Transverse colon (tissue), 4 donors: ENCODE measurements at regions not wholly inside any gene's neighbourhood (a gene's known extent, or its start where the extent isn't known, plus 50 kb on each side); places are given as distances from the start of the nearest gene placed in this dataset.

Experiments
- DNase-seq: peaks from one replicate; pipeline ENCODE4 v3.0.0-alpha.2; 2019
- H3K27ac ChIP-seq, 4 donors: fragments of 200-600 bp; sonication (generic); 2 replicates each; pipeline ENCODE4 v1.5.1; 2016 to 2018; ENCODE audit warnings: inconsistent platforms in 4 of 4
- H3K27me3 ChIP-seq: fragments of 200-600 bp; sonication (generic); 2 replicates; pipeline ENCODE4 v1.5.1; 2017; ENCODE audit warnings: inconsistent platforms
- H3K36me3 ChIP-seq, 4 donors: fragments of 200-600 bp; sonication (generic); 2 replicates each; pipeline ENCODE4 v1.5.1; 2017 to 2019; ENCODE audit warnings: inconsistent platforms in 4 of 4
- H3K4me1 ChIP-seq, 4 donors: fragments of 200-600 bp; sonication (generic); 2 replicates each; pipeline ENCODE4 v1.5.1; 2017 to 2020; ENCODE audit warnings: inconsistent platforms in 4 of 4
- H3K4me3 ChIP-seq, 4 donors: fragments of 200-600 bp; sonication (generic); 1 replicate in 1 of 4; 2 replicates in 3 of 4; pipeline versions ENCODE4 v1.5.1 to v1.6.1; 2017 to 2019; ENCODE audit warnings: inconsistent platforms in 4 of 4
- H3K9me3 ChIP-seq, 2 donors: fragments of 200-600 bp; sonication (generic); 2 replicates each; pipeline ENCODE4 v1.5.1; 2017 to 2019; ENCODE audit warnings: inconsistent platforms in 2 of 2
- CTCF ChIP-seq, 5 experiments: fragments of 200-600 bp in 3 of 5; fragments of 450-650 bp in 2 of 5; sonication (generic) in 3 of 5; IDR thresholded peaks; 1 replicate in 2 of 5; 2 replicates in 3 of 5; pipeline ENCODE4 v1.5.1; 2016 to 2017; ENCODE audit warnings: antibody characterized with exemption in 5 of 5, inconsistent platforms in 3 of 5, mild to moderate bottlenecking in 2 of 5, moderate library complexity in 1 of 5
- EP300 ChIP-seq: sonication (generic); formaldehyde crosslinking; IDR thresholded peaks from one replicate; pipeline ENCODE4 v1.6.1; 2017; ENCODE audit warnings: antibody characterized with exemption, low read depth
- POLR2A ChIP-seq: fragments of 450-650 bp; IDR thresholded peaks from one replicate; pipeline ENCODE4 v1.6.1; 2016; ENCODE audit warnings: antibody characterized with exemption, mild to moderate bottlenecking, moderate library complexity
- POLR2AphosphoS5 ChIP-seq, 3 donors: sonication (generic); formaldehyde crosslinking; IDR thresholded peaks; one replicate each; pipeline ENCODE4 v1.6.1; 2016; ENCODE audit warnings: antibody characterized with exemption in 3 of 3
- WGBS, 2 donors: methylation state at CpG; one replicate each; pipeline ENCODE4 v1.1.5; 2018; ENCODE audit warnings: low coverage in 1 of 2; 5-methylcytosine and 5-hydroxymethylcytosine counted together
- in situ Hi-C, 4 donors: fragments of 200-750 bp; cut with MboI; loops; one replicate each; pipeline versions ENCODE4 v1.15.0 to v1.15.1; 2017; ENCODE audit warnings: low sequenced_read_pairs in 3 of 4, low pct_ligation_motif_present in 1 of 4, low pct_unique_long_range_greater_than_20kb in 1 of 4
- intact Hi-C: fragments of 100-400 bp; cut with DNase I; formaldehyde crosslinking; loops from one replicate; pipeline ENCODE4 v1.15.1; 2023; ENCODE audit warnings: low total_unique reads

- Histone ChIP-seq H3K36me3 (no peaks in the 10 kb centered on the region), H3K4me1 (no peaks in the 10 kb centered on the region), H3K9me3 (no peaks in the 10 kb centered on the region), H3K27me3 (no peaks in the 10 kb centered on the region), H3K27ac (no peak overlapping the region), H3K4me3 (no peak overlapping the region)
- no peak for DNase-seq
- in situ Hi-C loops: no loop called here
- no peak for TF ChIP-seq POLR2A
- no peak for TF ChIP-seq CTCF (IDR thresholded peaks at IDR 0.05)
- no peak for TF ChIP-seq EP300
- no peak for TF ChIP-seq POLR2AphosphoS5 (IDR thresholded peaks at IDR 0.05)
- 65 to 70% methylated on average over 1 of the region's 1 CpG for WGBS, 2 donors
- intact Hi-C loops: no loop called here
These were observed 63.7 kb upstream of the PLEKHA5 start for GRCh38 chr12:19065871-19066270.

DNA sequence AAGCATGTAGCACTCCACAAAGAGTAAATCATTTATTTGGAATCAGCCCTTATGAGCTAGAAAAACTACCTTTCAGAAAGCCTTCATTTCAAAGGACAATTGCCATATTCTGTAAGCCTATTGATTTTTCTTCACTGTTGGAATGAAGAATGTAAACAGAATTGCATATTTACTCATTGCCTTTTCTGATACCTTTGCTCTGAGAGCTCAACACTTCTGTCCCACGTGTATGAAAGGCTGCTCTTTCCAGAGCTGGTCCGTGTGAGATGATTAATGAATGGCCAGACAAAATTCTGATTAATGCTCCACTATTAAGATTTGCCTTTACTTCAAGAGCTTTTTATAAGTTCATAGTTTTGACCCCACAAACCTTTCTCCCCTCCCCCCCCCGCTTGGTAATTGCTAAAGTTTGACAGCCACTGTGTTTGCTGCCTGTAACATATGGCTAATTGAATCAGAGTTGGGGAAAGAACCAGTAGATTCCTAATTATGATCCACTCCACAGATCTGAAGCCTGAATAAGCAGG, 63.0 kb upstream of the PLEKHA5 start:
- in situ Hi-C loops (no loop called here), intact Hi-C loops (no loop called here)
- 39 to 46% methylated on average over 2 to 3 of the region's 3 CpGs for WGBS, 2 donors
- H3K27ac ChIP-seq: no peak overlapping the region
- H3K4me3 ChIP-seq: no peak overlapping the region
- no peaks in the 10 kb centered on the region for H3K36me3 ChIP-seq
- H3K4me1 ChIP-seq: no peaks in the 10 kb centered on the region
- TF ChIP-seq POLR2A (no peak), POLR2AphosphoS5 (IDR thresholded peaks at IDR 0.05) (no peak), CTCF (IDR thresholded peaks at IDR 0.05) (no peak), EP300 (no peak)
- no peak for DNase-seq
- no peaks in the 10 kb centered on the region for H3K9me3 ChIP-seq
- H3K27me3 ChIP-seq: no peaks in the 10 kb centered on the region

DNA sequence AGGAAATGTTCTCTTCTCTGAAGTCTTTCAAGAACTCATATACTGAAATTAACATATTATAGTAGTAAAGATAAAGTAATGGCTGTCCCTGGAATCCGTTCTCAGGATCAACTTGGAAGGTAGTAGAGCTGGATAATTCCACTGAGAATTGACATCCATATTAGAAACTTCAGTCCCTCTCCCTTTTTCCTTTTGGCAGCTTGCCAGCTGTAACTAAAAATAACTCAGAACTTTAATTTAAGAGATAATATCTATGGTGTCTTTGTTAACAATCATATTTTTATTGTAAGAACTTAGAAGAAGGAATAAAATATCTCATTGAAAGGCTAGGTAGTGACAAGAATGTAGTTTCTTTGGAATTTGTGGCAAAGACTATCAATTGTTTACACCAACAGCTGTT, 61.4 kb upstream of the PLEKHA5 start:
- H3K36me3 ChIP-seq: no peaks in the 10 kb centered on the region
- no peak overlapping the region for H3K27ac ChIP-seq
- no peaks in the 10 kb centered on the region for H3K27me3 ChIP-seq
- intact Hi-C loops (no loop called here), in situ Hi-C loops (no loop called here)
- TF ChIP-seq EP300 (no peak), POLR2AphosphoS5 (IDR thresholded peaks at IDR 0.05) (no peak), POLR2A (no peak), CTCF (IDR thresholded peaks at IDR 0.05) (no peak)
- WGBS, 2 donors: 57 to 60% methylated on average over 1 of the region's 1 CpG
- H3K4me3 ChIP-seq: no peak overlapping the region
- H3K4me1 ChIP-seq: no peaks in the 10 kb centered on the region
- DNase-seq: no peak
- no peaks in the 10 kb centered on the region for H3K9me3 ChIP-seq

DNA sequence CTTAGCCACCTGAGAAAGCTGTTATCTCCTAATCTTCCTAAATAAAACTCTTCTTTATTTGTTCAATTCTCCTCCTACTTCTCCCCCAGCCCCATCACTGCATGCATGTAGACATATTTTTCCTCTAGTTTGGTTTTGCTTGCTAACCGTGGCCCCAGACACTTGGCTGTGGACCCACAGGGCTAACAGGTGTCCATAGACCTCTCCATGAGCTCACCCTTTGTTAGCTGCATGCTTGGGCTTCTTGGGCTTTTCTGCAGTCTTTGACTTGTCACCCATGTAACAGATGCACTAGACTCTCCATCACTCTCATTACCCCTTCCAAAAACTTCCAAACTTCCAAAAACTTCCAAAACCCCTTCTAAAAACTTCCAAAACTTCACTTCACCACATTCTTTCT, 59.2 kb upstream of the PLEKHA5 start:
- no peaks in the 10 kb centered on the region for H3K36me3 ChIP-seq
- in situ Hi-C loops: no loop called here
- H3K27ac ChIP-seq: no peak overlapping the region
- 79 to 100% methylated on average over 1 of the region's 1 CpG for WGBS, 2 donors
- H3K4me3 ChIP-seq: no peak overlapping the region
- H3K4me1 ChIP-seq: no peaks in the 10 kb centered on the region
- no peak for DNase-seq
- intact Hi-C loops: no loop called here
- TF ChIP-seq POLR2AphosphoS5 (IDR thresholded peaks at IDR 0.05): no peak
- no peaks in the 10 kb centered on the region for H3K9me3 ChIP-seq
- H3K27me3 ChIP-seq: no peaks in the 10 kb centered on the region

- Histone ChIP-seq H3K9me3 (no peaks in the 10 kb centered on the region), H3K27me3 (no peaks in the 10 kb centered on the region), H3K4me3 (no peak overlapping the region), H3K27ac (no peak overlapping the region), H3K36me3 (no peaks in the 10 kb centered on the region), H3K4me1 (no peaks in the 10 kb centered on the region)
- TF ChIP-seq POLR2A (no peak), POLR2AphosphoS5 (IDR thresholded peaks at IDR 0.05) (no peak), EP300 (no peak), CTCF (IDR thresholded peaks at IDR 0.05) (no peak)
- no peak for DNase-seq
- intact Hi-C loops: no loop called here
- WGBS, 2 donors: 61 to 74% methylated on average over 4 of the region's 4 CpGs
- in situ Hi-C loops: no loop called here
These were observed 54.8 kb upstream of the PLEKHA5 start for GRCh38 chr12:19074700-19075099.
